GM23338 (cell line): ENCODE measurements at regions not wholly inside any gene's neighbourhood (a gene's known extent, or its start where the extent isn't known, plus 50 kb on each side); places are given as distances from the start of the nearest gene placed in this dataset.

Source experiments
- ATAC-seq: fragments of 200-7000 bp; cut with Tn5 transposase; 3 replicates; pipeline ENCODE4 v1.9.1; 2020
- DNase-seq: peaks from one replicate; pipeline ENCODE4 v3.0.0-alpha.2; 2015; ENCODE audit warnings: low spot score
- H2AFZ ChIP-seq: fragments of 200-600 bp; sonication (generic); 2 replicates; pipeline ENCODE4 v1.8.0; 2016; ENCODE audit warnings: antibody characterized with exemption, mild to moderate bottlenecking, moderate library complexity
- H3F3A ChIP-seq: fragments of 200-600 bp; sonication (generic); replicated peaks from 2 replicates; pipeline ENCODE4 v1.8.0; 2017; ENCODE audit warnings: antibody characterized with exemption, mixed run types, low read depth
- H3K27ac ChIP-seq: fragments of 200-600 bp; sonication (generic); 2 replicates; pipeline ENCODE4 v1.6.1; 2016; ENCODE audit warnings: low read depth
- H3K27me3 ChIP-seq: fragments of 200-600 bp; sonication (generic); 2 replicates; pipeline ENCODE4 v1.8.0; 2016; ENCODE audit warnings: mild to moderate bottlenecking, mixed run types, moderate library complexity; ENCODE audit not compliant: insufficient read depth
- H3K36me3 ChIP-seq: fragments of 200-600 bp; sonication (generic); 2 replicates; pipeline ENCODE4 v1.8.0; 2016; ENCODE audit warnings: mild to moderate bottlenecking; ENCODE audit not compliant: insufficient read depth
- H3K4me1 ChIP-seq: fragments of 200-600 bp; sonication (generic); 2 replicates; pipeline ENCODE4 v1.8.0; 2016; ENCODE audit warnings: mild to moderate bottlenecking, moderate library complexity; ENCODE audit not compliant: insufficient read depth
- H3K4me2 ChIP-seq: fragments of 200-600 bp; sonication (generic); 2 replicates; pipeline ENCODE4 v1.7.1; 2017; ENCODE audit warnings: mixed run types
- H3K4me3 ChIP-seq: fragments of 200-600 bp; sonication (generic); 2 replicates; pipeline ENCODE4 v1.6.1; 2016; ENCODE audit warnings: mixed run types
- H3K79me2 ChIP-seq: fragments of 200-600 bp; sonication (generic); replicated peaks from 2 replicates; pipeline ENCODE4 v1.8.0; 2017; ENCODE audit warnings: mild to moderate bottlenecking; ENCODE audit not compliant: insufficient read depth
- H3K9me2 ChIP-seq: fragments of 200-600 bp; sonication (generic); 2 replicates; pipeline ENCODE4 v1.8.0; 2017; ENCODE audit not compliant: insufficient read depth
- H4K20me1 ChIP-seq: fragments of 200-600 bp; sonication (generic); replicated peaks from 2 replicates; pipeline ENCODE4 v1.8.0; 2017; ENCODE audit warnings: mild to moderate bottlenecking; ENCODE audit not compliant: insufficient read depth
- H3K27ac Mint-ChIP-seq: 2 replicates; pipeline ENCODE4 v1.8.0; 2020; ENCODE audit warnings: inconsistent platforms, mild to moderate bottlenecking, moderate library complexity, mixed read lengths
- H3K27me3 Mint-ChIP-seq: 3 replicates; pipeline ENCODE4 v1.8.0; 2022; ENCODE audit warnings: low read depth, mild to moderate bottlenecking, moderate library complexity, mixed read lengths, inconsistent platforms; ENCODE audit not compliant: insufficient read depth, poor library complexity
- H3K36me3 Mint-ChIP-seq: 3 replicates; pipeline ENCODE4 v1.8.0; 2021; ENCODE audit warnings: low read depth, mild to moderate bottlenecking, inconsistent platforms, moderate library complexity, mixed read lengths
- H3K4me1 Mint-ChIP-seq: 3 replicates; pipeline ENCODE4 v1.8.0; 2020; ENCODE audit warnings: mild to moderate bottlenecking, inconsistent platforms, mixed read lengths
- H3K4me3 Mint-ChIP-seq: 3 replicates; pipeline ENCODE4 v1.8.0; 2021; ENCODE audit warnings: moderate library complexity, mild to moderate bottlenecking, inconsistent platforms, mixed read lengths
- H3K9me3 Mint-ChIP-seq: 3 replicates; pipeline ENCODE4 v1.8.0; 2020; ENCODE audit warnings: moderate library complexity, mild to moderate bottlenecking, inconsistent platforms, mixed read lengths
- JUNB ChIP-seq: IDR thresholded peaks from one replicate; pipeline ENCODE4 v1.6.1; 2016; ENCODE audit warnings: antibody characterized with exemption; ENCODE audit not compliant: unreplicated experiment
- NANOG ChIP-seq: IDR thresholded peaks from 2 replicates; pipeline ENCODE4 v1.6.1; 2016; ENCODE audit warnings: antibody characterized with exemption, borderline replicate concordance
- POLR2AphosphoS5 ChIP-seq: IDR thresholded peaks from 2 replicates; pipeline ENCODE4 v1.6.1; 2016; ENCODE audit warnings: antibody characterized with exemption, low read depth
- REST ChIP-seq: IDR thresholded peaks from one replicate; pipeline ENCODE4 v1.6.1; 2018; ENCODE audit warnings: antibody characterized with exemption; ENCODE audit not compliant: unreplicated experiment
- ZNF331 ChIP-seq: fragments of 250-450 bp; sonication (Bioruptor Pico); IDR thresholded peaks from 2 replicates; pipeline ENCODE4 v1.5.0; 2020; ENCODE audit warnings: low read depth, mild to moderate bottlenecking, moderate library complexity
- TF ChIP-seq, protein P1 (sequence below), 2 experiments: fragments of 200-600 bp in 1 of 2; sonication (generic) in 1 of 2; conservative IDR thresholded peaks; 2 replicates each; pipeline versions ENCODE4 v1.5.1 to v1.6.1; 2016 to 2017; ENCODE audit warnings: antibody characterized with exemption in 2 of 2, low read depth in 2 of 2, mild to moderate bottlenecking in 2 of 2, moderate library complexity in 1 of 2
- TF ChIP-seq, protein P2 (sequence below): fragments of 250-450 bp; sonication (Bioruptor Pico); IDR thresholded peaks from 2 replicates; pipeline ENCODE4 v1.5.0; 2020; ENCODE audit warnings: mild to moderate bottlenecking, moderate library complexity
- TF ChIP-seq, protein P3 (sequence below): IDR thresholded peaks from 2 replicates; pipeline ENCODE4 v1.6.1; 2016; ENCODE audit warnings: antibody characterized with exemption

DNA sequence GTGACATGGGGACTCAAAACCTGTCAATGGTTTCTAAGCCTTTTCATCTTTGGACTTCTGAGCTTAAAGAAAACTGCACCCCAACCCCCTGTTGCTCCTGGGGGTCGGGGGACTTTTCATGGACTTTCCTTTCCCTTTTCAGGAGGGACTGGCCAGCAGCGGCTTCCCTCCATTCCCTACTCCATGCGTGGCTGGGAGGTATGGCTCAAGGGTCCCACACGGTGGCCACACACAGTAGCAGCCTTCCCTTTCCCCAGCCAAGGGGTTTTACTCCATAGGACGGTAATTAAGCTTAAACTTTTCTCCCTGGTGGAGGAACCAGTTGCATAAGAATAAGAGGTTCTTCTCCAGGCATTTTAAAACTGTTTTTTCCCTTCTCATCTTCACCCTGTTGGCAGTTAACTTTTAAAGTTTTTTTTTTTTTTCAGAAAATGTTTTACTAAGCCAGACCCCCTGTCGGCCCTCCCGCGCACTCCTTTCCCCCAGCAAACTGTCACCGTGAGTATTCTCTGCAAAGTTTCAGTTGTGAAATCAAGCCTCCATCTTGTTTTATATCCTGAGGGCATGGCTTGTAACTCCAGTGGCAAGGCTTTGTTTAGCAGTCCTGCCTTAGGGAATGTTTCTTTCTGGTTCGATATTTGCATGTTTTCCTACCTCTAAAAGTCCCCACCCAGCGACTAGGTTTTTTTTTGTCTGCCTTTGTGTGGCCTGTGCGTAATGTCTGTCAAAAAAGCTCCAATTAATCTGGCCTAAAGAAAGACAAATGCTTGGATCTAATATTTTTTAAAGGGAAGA, 325.7 kb downstream of the TLL1 start:
- Histone ChIP-seq H2AFZ (peak overlapping the region; percentile 89), H3F3A (no peaks in the 10 kb centered on the region), H3K4me1 (no peaks in the 10 kb centered on the region), H3K4me3 (no peak overlapping the region), H3K9me2 (peaks cover 3% of the 10 kb centered on the region), H3K4me2 (no peak overlapping the region), H3K27me3 (no peaks in the 10 kb centered on the region), H4K20me1 (no peaks in the 10 kb centered on the region), H3K27ac (no peak overlapping the region), H3K79me2 (no peaks in the 10 kb centered on the region), H3K36me3 (no peaks in the 10 kb centered on the region)
- Mint-ChIP-seq H3K4me3 (no peak overlapping the region), H3K27me3 (peaks cover 2% of the 10 kb centered on the region), H3K9me3 (no peaks in the 10 kb centered on the region; the same call in 2 of the 3 replicates), H3K4me1 (peaks cover 4% of the 10 kb centered on the region; the same call in 1 of the 3 replicates), H3K36me3 (no peaks in the 10 kb centered on the region), H3K27ac (peak overlapping the region; percentile 49; the same call in 1 of the 2 replicates)
- ATAC-seq (peak; percentile 90), DNase-seq (peak; percentile 34)
- TF ChIP-seq ZNF331, result no peak
- TF ChIP-seq, protein P1, sequence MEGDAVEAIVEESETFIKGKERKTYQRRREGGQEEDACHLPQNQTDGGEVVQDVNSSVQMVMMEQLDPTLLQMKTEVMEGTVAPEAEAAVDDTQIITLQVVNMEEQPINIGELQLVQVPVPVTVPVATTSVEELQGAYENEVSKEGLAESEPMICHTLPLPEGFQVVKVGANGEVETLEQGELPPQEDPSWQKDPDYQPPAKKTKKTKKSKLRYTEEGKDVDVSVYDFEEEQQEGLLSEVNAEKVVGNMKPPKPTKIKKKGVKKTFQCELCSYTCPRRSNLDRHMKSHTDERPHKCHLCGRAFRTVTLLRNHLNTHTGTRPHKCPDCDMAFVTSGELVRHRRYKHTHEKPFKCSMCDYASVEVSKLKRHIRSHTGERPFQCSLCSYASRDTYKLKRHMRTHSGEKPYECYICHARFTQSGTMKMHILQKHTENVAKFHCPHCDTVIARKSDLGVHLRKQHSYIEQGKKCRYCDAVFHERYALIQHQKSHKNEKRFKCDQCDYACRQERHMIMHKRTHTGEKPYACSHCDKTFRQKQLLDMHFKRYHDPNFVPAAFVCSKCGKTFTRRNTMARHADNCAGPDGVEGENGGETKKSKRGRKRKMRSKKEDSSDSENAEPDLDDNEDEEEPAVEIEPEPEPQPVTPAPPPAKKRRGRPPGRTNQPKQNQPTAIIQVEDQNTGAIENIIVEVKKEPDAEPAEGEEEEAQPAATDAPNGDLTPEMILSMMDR (conservative IDR thresholded peaks at IDR 0.05; ENCODE audit: low read depth in 2 of 2), result peak; percentile 19 to 54; a peak in 2 of 4 replicates

- H3K27me3 ChIP-seq, result no peaks in the 10 kb centered on the region
- H3F3A ChIP-seq, result no peaks in the 10 kb centered on the region
- H3K4me1 Mint-ChIP-seq, result peaks cover 4% of the 10 kb centered on the region; the same call in 1 of the 3 replicates
- H3K4me1 ChIP-seq, result no peaks in the 10 kb centered on the region
- H3K27me3 Mint-ChIP-seq, result peaks cover 4% of the 10 kb centered on the region
- no peaks in the 10 kb centered on the region for H3K36me3 ChIP-seq
- no peak overlapping the region for H3K4me3 ChIP-seq
- H3K79me2 ChIP-seq, result no peaks in the 10 kb centered on the region
- no peaks in the 10 kb centered on the region for H4K20me1 ChIP-seq
- DNase-seq, result no peak
- no peak overlapping the region for H3K4me2 ChIP-seq
- H3K27ac ChIP-seq, result no peak overlapping the region
- peaks cover 3% of the 10 kb centered on the region for H3K9me2 ChIP-seq
- no peaks in the 10 kb centered on the region; the same call in 2 of the 3 replicates for H3K9me3 Mint-ChIP-seq
- no peak overlapping the region for H3K27ac Mint-ChIP-seq
- no peak for ATAC-seq
- H2AFZ ChIP-seq, result peak overlapping the region; percentile 24; the same call in 1 of the 2 replicates
- H3K36me3 Mint-ChIP-seq, result no peaks in the 10 kb centered on the region
- no peak overlapping the region for H3K4me3 Mint-ChIP-seq
- TF ChIP-seq, protein P2, sequence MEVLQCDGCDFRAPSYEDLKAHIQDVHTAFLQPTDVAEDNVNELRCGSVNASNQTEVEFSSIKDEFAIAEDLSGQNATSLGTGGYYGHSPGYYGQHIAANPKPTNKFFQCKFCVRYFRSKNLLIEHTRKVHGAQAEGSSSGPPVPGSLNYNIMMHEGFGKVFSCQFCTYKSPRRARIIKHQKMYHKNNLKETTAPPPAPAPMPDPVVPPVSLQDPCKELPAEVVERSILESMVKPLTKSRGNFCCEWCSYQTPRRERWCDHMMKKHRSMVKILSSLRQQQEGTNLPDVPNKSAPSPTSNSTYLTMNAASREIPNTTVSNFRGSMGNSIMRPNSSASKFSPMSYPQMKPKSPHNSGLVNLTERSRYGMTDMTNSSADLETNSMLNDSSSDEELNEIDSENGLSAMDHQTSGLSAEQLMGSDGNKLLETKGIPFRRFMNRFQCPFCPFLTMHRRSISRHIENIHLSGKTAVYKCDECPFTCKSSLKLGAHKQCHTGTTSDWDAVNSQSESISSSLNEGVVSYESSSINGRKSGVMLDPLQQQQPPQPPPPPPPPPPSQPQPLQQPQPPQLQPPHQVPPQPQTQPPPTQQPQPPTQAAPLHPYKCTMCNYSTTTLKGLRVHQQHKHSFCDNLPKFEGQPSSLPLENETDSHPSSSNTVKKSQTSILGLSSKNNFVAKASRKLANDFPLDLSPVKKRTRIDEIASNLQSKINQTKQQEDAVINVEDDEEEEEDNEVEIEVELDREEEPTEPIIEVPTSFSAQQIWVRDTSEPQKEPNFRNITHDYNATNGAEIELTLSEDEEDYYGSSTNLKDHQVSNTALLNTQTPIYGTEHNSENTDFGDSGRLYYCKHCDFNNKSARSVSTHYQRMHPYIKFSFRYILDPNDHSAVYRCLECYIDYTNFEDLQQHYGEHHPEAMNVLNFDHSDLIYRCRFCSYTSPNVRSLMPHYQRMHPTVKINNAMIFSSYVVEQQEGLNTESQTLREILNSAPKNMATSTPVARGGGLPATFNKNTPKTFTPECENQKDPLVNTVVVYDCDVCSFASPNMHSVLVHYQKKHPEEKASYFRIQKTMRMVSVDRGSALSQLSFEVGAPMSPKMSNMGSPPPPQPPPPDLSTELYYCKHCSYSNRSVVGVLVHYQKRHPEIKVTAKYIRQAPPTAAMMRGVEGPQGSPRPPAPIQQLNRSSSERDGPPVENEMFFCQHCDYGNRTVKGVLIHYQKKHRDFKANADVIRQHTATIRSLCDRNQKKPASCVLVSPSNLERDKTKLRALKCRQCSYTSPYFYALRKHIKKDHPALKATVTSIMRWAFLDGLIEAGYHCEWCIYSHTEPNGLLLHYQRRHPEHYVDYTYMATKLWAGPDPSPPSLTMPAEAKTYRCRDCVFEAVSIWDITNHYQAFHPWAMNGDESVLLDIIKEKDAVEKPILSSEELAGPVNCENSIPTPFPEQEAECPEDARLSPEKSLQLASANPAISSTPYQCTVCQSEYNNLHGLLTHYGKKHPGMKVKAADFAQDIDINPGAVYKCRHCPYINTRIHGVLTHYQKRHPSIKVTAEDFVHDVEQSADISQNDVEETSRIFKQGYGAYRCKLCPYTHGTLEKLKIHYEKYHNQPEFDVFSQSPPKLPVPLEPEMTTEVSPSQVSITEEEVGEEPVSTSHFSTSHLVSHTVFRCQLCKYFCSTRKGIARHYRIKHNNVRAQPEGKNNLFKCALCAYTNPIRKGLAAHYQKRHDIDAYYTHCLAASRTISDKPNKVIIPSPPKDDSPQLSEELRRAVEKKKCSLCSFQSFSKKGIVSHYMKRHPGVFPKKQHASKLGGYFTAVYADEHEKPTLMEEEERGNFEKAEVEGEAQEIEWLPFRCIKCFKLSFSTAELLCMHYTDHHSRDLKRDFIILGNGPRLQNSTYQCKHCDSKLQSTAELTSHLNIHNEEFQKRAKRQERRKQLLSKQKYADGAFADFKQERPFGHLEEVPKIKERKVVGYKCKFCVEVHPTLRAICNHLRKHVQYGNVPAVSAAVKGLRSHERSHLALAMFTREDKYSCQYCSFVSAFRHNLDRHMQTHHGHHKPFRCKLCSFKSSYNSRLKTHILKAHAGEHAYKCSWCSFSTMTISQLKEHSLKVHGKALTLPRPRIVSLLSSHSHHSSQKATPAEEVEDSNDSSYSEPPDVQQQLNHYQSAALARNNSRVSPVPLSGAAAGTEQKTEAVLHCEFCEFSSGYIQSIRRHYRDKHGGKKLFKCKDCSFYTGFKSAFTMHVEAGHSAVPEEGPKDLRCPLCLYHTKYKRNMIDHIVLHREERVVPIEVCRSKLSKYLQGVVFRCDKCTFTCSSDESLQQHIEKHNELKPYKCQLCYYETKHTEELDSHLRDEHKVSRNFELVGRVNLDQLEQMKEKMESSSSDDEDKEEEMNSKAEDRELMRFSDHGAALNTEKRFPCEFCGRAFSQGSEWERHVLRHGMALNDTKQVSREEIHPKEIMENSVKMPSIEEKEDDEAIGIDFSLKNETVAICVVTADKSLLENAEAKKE, result no peak
- TF ChIP-seq JUNB (no peak), REST (no peak), ZNF331 (no peak), NANOG (no peak), POLR2AphosphoS5 (no peak)
- TF ChIP-seq, protein P3, sequence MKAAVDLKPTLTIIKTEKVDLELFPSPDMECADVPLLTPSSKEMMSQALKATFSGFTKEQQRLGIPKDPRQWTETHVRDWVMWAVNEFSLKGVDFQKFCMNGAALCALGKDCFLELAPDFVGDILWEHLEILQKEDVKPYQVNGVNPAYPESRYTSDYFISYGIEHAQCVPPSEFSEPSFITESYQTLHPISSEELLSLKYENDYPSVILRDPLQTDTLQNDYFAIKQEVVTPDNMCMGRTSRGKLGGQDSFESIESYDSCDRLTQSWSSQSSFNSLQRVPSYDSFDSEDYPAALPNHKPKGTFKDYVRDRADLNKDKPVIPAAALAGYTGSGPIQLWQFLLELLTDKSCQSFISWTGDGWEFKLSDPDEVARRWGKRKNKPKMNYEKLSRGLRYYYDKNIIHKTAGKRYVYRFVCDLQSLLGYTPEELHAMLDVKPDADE, result no peak
Observed at GRCh38 chr4:166202991-166203390, 330.0 kb downstream of the TLL1 start.
